ENCODE measurements at regions not wholly inside any gene's neighbourhood (a gene's known extent, or its start where the extent isn't known, plus 50 kb on each side); places are given as distances from the start of the nearest gene placed in this dataset.

DNA sequence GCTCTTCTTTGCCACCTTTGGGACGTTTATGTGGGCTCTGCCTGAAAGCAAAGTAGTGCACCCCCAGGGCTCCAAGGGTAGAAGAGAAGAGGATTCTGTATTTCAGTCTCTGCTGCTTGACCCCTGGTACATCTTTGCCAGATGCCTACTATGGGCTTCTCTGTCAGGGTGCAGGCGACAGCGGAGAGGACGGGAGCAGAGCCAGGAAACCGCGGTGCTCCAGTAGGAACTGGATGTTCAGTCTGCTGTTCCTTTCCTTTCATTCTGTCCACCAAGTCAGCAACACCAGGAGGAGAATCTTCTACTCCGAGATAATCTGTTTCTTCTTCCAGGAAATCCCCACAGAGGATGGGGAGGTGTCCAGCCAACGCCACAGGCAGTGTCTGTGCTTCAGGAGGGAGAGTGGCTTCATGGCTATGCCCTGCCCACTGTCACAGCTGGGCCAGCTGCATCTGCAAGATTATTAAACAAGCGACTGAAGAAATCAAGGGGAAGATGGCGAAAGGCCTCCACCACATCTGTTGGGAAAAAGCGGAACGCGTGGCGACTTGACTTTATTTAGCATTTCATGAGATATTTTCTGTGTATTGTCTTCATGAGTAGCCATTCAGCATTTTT is 398.3 kb downstream of the IRX1 start:
- 71 to 80% methylated on average over 14 of the region's 14 CpGs for WGBS, 2 donors

DNA sequence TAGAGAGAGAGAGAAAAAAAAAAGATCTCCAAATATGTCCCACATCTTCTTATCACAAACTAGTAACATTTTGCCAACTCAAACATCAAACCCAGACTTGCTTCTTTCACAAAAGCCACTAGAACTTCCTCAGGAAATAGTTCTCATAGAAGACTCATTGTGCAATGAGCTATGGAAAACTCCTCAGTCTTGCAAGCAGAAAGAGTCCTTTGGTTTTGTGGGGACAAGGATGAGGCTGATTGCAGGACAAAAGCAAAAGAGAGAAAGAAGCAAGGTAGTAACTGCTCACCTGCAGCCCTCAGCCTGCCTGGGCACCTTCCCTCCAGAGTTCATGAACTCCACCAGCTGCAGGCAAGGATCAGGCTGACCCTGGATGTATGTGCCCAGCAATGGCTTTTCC is 399.0 kb downstream of the IRX1 start:
- no peak overlapping the region for H3K27ac ChIP-seq
- H3K4me3 ChIP-seq: no peak overlapping the region
- H3K36me3 ChIP-seq: no peaks in the 10 kb centered on the region
- no peaks in the 10 kb centered on the region for H3K4me1 ChIP-seq
- no peaks in the 10 kb centered on the region for H3K27me3 ChIP-seq
- DNase-seq (no peak), ATAC-seq (no peak), FAIRE-seq (no peak)
- intact Hi-C loops (cut with DNase I): no loop called here
- TF ChIP-seq, protein P1, sequence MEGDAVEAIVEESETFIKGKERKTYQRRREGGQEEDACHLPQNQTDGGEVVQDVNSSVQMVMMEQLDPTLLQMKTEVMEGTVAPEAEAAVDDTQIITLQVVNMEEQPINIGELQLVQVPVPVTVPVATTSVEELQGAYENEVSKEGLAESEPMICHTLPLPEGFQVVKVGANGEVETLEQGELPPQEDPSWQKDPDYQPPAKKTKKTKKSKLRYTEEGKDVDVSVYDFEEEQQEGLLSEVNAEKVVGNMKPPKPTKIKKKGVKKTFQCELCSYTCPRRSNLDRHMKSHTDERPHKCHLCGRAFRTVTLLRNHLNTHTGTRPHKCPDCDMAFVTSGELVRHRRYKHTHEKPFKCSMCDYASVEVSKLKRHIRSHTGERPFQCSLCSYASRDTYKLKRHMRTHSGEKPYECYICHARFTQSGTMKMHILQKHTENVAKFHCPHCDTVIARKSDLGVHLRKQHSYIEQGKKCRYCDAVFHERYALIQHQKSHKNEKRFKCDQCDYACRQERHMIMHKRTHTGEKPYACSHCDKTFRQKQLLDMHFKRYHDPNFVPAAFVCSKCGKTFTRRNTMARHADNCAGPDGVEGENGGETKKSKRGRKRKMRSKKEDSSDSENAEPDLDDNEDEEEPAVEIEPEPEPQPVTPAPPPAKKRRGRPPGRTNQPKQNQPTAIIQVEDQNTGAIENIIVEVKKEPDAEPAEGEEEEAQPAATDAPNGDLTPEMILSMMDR (IDR thresholded peaks at IDR 0.05): no peak
- no peaks in the 10 kb centered on the region for H3K9me3 ChIP-seq

More for the DNA sequence above, 398.3 kb downstream of the IRX1 start:
- H3K36me3 ChIP-seq: no peaks in the 10 kb centered on the region
- H3K4me3 ChIP-seq: no peak overlapping the region
- H3K4me1 ChIP-seq: no peaks in the 10 kb centered on the region
- FAIRE-seq (no peak), DNase-seq (no peak), ATAC-seq (no peak)
- intact Hi-C loops (cut with DNase I): no loop called here
- no peaks in the 10 kb centered on the region for H3K27me3 ChIP-seq
- no peak overlapping the region for H3K27ac ChIP-seq
- TF ChIP-seq, protein P1 (IDR thresholded peaks at IDR 0.05): no peak
- no peaks in the 10 kb centered on the region for H3K9me3 ChIP-seq

DNA sequence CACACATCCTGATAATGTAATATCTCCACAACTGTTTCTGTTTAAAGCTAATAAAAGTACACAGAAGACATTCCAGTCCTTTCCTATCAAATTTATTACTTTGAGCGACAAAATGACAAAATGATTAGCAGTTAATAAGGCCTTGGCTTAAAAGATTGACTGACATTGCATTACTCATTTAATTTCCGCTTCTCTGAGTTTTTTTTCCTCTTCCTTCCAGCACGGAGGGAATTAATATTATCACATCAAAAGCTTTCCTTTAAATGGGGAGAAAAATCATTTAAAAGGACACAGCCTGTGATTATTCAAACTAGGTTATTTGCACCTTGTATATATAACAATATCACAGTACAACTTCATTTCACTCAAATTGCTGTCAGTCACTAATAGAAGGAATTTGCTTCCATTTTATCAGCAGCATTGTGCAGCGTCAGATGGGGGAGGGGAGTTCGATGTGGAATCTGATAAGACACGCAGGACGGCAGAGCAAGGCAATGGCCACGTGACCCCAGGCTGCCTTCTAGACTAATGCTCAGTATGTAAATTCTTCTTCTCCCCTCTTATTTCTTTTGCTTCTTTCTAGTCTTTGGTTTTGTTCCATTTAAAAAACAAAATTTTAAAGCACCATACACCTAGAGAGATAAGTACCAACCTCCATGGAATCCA is 400.5 kb downstream of the IRX1 start:
- Histone ChIP-seq H3K36me3 (no peaks in the 10 kb centered on the region), H3K27me3 (no peaks in the 10 kb centered on the region), H3K27ac (no peak overlapping the region), H3K4me1 (no peaks in the 10 kb centered on the region), H3K9me3 (no peaks in the 10 kb centered on the region), H3K4me3 (no peak overlapping the region)
- intact Hi-C loops (cut with DNase I): no loop called here
- no peak for DNase-seq
- no peak for ATAC-seq
- WGBS, 2 donors: 10 to 11% methylated on average over 8 of the region's 8 CpGs
- TF ChIP-seq, protein P1 (IDR thresholded peaks at IDR 0.05): no peak
- FAIRE-seq: no peak

DNA sequence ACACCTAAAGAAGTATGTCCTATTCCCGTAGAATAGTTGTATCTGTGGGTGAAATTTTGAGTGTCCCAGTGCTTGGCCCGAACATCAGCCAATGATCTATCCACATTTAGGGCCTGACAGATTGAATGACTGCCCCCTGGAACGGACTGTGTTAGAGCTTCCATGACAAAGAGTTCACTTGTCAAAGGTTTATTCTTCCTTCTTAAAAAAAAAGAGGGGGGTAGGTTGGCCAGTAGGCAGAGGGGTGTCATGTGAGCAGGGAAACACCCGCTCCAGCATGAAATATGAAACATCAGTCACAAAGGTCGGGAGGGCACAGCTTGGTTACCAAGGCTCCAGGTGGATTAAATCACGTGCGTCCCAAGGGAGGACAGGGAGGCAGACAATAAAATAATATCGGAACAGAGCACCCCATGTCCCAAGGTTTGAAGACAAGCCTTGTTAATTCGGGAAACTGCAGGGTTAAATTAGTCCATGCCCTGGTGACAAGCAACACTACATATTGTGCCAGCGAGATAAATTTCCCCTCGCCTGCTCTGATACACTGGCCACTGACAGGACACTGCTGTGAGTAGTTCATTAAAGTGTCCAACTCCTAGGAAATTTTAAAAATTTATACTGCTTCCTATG is 401.2 kb downstream of the IRX1 start:
- Histone ChIP-seq H3K36me3 (no peaks in the 10 kb centered on the region), H3K27ac (no peak overlapping the region), H3K27me3 (no peaks in the 10 kb centered on the region), H3K4me1 (no peaks in the 10 kb centered on the region), H3K9me3 (no peaks in the 10 kb centered on the region), H3K4me3 (no peak overlapping the region)
- intact Hi-C loops (cut with DNase I): no loop called here
- TF ChIP-seq, protein P1 (IDR thresholded peaks at IDR 0.05): no peak
- no peak for FAIRE-seq
- ATAC-seq: no peak
- DNase-seq: no peak
- 37 to 43% methylated on average over 11 of the region's 11 CpGs for WGBS, 2 donors

DNA sequence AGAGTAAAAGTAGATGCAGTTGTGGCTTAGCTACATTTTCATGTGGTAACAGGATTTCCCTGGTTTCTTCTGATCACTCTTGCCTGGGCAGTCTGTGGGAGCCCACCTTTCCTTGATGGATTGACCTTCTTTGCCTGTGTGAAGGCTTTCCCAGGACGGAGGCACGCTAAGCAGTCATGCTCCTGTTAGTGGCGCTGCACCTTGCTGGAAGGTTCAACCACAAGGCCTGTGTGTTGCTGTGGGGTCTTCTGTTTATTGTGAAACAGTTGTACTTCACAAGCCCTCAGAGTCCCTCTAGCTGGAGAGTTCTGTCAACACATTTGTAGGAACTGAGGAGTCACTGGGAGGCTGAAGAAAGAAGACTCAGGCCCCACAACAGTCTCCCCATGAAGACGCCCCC is 402.0 kb downstream of the IRX1 start:
- intact Hi-C loops (cut with DNase I): no loop called here
- no peaks in the 10 kb centered on the region for H3K36me3 ChIP-seq
- ATAC-seq: no peak
- TF ChIP-seq, protein P1 (IDR thresholded peaks at IDR 0.05): no peak
- H3K9me3 ChIP-seq: no peaks in the 10 kb centered on the region
- DNase-seq: no peak
- no peak overlapping the region for H3K4me3 ChIP-seq
- no peak overlapping the region for H3K27ac ChIP-seq
- H3K4me1 ChIP-seq: no peaks in the 10 kb centered on the region
- no peak for FAIRE-seq
- WGBS, 2 donors: 70 to 82% methylated on average over 4 of the region's 4 CpGs
- H3K27me3 ChIP-seq: no peaks in the 10 kb centered on the region

Data from pancreas (tissue), 10 donors.